Left ventricle myocardium superior (tissue), 1 donor: ENCODE measurements at regions not wholly inside any gene's neighbourhood (a gene's known extent, or its start where the extent isn't known, plus 50 kb on each side); places are given as distances from the start of the nearest gene placed in this dataset.
"Not testable (repeated sequence)": the region's sequence is repeated elsewhere in the genome, so short reads cannot be mapped to it uniquely, and the experiment has no call there.

ENCODE experiments used
- ATAC-seq: fragments of 200-7000 bp; cut with Tn5 transposase; one replicate; pipeline ENCODE4 v1.9.1; 2020; ENCODE audit warnings: mild to moderate bottlenecking, moderate library complexity
- DNase-seq: peaks from one replicate; pipeline ENCODE4 v3.0.0-alpha.2; 2020
- intact Hi-C: fragments of 100-400 bp; cut with micrococcal nuclease; formaldehyde crosslinking; loops from one replicate; pipeline ENCODE4 v1.11.0; 2022
- donor health status: DM: no; HTN: yes; CAD: no; lungs with severe emphysema.

GRCh38 chr4:3642056-3642630 lies 109.9 kb upstream of the LRPAP1 start:
- ATAC-seq = no peak
- DNase-seq = no peak
- intact Hi-C loops = no loop called here

GRCh38 chr4:3641501-3641900 lies 109.3 kb upstream of the LRPAP1 start:
- ATAC-seq (no peak), DNase-seq (no peak)
- intact Hi-C loops = no loop called here

- intact Hi-C loops = no loop called here
- no peak for ATAC-seq
- no peak for DNase-seq
These were observed 108.4 kb upstream of the LRPAP1 start for GRCh38 chr4:3640587-3640962.

GRCh38 chr4:3639613-3640586 lies 107.7 kb upstream of the LRPAP1 start:
- no peak for DNase-seq
- ATAC-seq = no peak
- intact Hi-C loops = no loop called here

- DNase-seq = no peak
- ATAC-seq = no peak
- intact Hi-C loops = no loop called here
These were observed 106.0 kb upstream of the LRPAP1 start for GRCh38 chr4:3638080-3638795.

- ATAC-seq (no peak), DNase-seq (no peak)
- intact Hi-C loops = no loop called here
These were observed 105.2 kb upstream of the LRPAP1 start for GRCh38 chr4:3637326-3638016.

GRCh38 chr4:3636646-3637320 lies 104.6 kb upstream of the LRPAP1 start:
- intact Hi-C loops = no loop called here
- DNase-seq (no peak), ATAC-seq (no peak)

GRCh38 chr4:3636020-3636419 lies 103.8 kb upstream of the LRPAP1 start:
- DNase-seq, intact Hi-C loops, ATAC-seq: not testable (repeated sequence)

- DNase-seq (no peak), ATAC-seq (no peak)
- intact Hi-C loops = no loop called here
These were observed 102.9 kb upstream of the LRPAP1 start for GRCh38 chr4:3634894-3635820.

- intact Hi-C loops = no loop called here
- ATAC-seq (no peak), DNase-seq (no peak)
These were observed 102.1 kb upstream of the LRPAP1 start for GRCh38 chr4:3634281-3634857.

GRCh38 chr4:3633277-3633676 lies 101.1 kb upstream of the LRPAP1 start:
- intact Hi-C loops, ATAC-seq, DNase-seq: not testable (repeated sequence)

GRCh38 chr4:3632794-3633193 lies 100.6 kb upstream of the LRPAP1 start:
- ATAC-seq, intact Hi-C loops, DNase-seq: not testable (repeated sequence)

- DNase-seq, intact Hi-C loops, ATAC-seq: not testable (repeated sequence)
These were observed 99.5 kb upstream of the LRPAP1 start for GRCh38 chr4:3631544-3632266.

- intact Hi-C loops = no loop called here
- DNase-seq = no peak
- ATAC-seq = no peak
These were observed 98.6 kb upstream of the LRPAP1 start for GRCh38 chr4:3630598-3631543.

- intact Hi-C loops = no loop called here
- DNase-seq (no peak), ATAC-seq (no peak)
These were observed 97.9 kb upstream of the LRPAP1 start for GRCh38 chr4:3630136-3630597.

GRCh38 chr4:3629665-3630064 lies 97.4 kb upstream of the LRPAP1 start:
- ATAC-seq = no peak
- no peak for DNase-seq
- intact Hi-C loops = no loop called here
